ENCODE measurements at regions not wholly inside any gene's neighbourhood (a gene's known extent, or its start where the extent isn't known, plus 50 kb on each side); places are given as distances from the start of the nearest gene placed in this dataset.
"Not testable (repeated sequence)": the region's sequence is repeated elsewhere in the genome, so short reads cannot be mapped to it uniquely, and the experiment has no call there.

- TF ChIP-seq, protein P1, sequence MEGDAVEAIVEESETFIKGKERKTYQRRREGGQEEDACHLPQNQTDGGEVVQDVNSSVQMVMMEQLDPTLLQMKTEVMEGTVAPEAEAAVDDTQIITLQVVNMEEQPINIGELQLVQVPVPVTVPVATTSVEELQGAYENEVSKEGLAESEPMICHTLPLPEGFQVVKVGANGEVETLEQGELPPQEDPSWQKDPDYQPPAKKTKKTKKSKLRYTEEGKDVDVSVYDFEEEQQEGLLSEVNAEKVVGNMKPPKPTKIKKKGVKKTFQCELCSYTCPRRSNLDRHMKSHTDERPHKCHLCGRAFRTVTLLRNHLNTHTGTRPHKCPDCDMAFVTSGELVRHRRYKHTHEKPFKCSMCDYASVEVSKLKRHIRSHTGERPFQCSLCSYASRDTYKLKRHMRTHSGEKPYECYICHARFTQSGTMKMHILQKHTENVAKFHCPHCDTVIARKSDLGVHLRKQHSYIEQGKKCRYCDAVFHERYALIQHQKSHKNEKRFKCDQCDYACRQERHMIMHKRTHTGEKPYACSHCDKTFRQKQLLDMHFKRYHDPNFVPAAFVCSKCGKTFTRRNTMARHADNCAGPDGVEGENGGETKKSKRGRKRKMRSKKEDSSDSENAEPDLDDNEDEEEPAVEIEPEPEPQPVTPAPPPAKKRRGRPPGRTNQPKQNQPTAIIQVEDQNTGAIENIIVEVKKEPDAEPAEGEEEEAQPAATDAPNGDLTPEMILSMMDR (conservative IDR thresholded peaks at IDR 0.05 in 1 of 2, IDR thresholded peaks at IDR 0.05 in 1 of 2; ENCODE audit: extremely low read depth in 1 of 2, insufficient read depth in 1 of 2, low read depth in 1 of 2, low read length in 2 of 2), result not testable (repeated sequence)
- not testable (repeated sequence) for TF ChIP-seq EZH2 (IDR thresholded peaks at IDR 0.05; ENCODE audit: borderline replicate concordance, low read length)
These were observed 56.7 kb downstream of the ARHGEF18 start for GRCh38 chr19:7405482-7405881.

Data from mammary epithelial cell (primary cell).